Stimulated activated CD4-positive, alpha-beta T cell treated with anti-CD3 and anti-CD28 coated beads, Interleukin-1b, Interleukin-23, amount 100 ng/mL, for 48 hours (primary cell): ENCODE measurements at regions not wholly inside any gene's neighbourhood (a gene's known extent, or its start where the extent isn't known, plus 50 kb on each side); places are given as distances from the start of the nearest gene placed in this dataset.
"Not testable (repeated sequence)": the region's sequence is repeated elsewhere in the genome, so short reads cannot be mapped to it uniquely, and the experiment has no call there.

Experiments used
- DNase-seq: peaks from one replicate; pipeline ENCODE4 v3.0.0-alpha.2; 2020

DNA sequence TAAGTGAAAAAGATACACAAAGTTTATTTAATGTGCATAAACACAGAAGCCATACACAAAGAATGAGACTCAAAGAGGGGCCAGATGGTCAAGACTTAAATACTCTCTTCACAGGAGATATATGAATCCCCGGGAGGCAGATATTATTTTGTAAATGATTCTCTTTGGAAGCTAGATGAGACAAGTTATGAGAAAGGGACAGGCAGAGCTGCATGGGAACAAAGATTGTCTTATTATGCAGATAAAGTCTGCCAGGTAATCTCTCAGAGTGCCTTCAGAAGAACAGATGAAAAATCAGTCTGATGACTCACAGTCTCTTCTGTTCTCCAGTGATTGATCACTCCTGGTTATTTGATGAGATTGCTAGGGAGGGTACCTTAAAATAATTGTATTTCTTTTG is 89.0 kb downstream of the NAF1 start:
- DNase-seq = no peak

DNA sequence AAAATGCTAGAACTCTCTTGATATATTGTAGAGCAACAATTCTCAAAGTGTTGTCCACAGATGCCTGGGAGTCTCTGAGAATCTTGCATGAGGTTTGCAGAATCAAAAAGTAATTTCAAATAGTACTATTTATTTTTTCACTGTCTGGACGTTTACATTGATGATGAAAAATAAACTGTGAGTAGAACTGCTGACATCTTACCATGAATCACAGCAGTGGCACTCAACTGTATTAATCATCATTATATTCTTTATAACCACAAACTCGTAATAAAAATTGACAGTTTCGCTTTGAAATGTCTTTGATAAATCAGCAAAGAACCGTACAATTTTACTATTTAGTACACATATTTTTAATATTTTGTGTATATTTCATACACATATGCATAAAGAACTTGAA is 94.5 kb downstream of the NAF1 start:
- DNase-seq = no peak

DNA sequence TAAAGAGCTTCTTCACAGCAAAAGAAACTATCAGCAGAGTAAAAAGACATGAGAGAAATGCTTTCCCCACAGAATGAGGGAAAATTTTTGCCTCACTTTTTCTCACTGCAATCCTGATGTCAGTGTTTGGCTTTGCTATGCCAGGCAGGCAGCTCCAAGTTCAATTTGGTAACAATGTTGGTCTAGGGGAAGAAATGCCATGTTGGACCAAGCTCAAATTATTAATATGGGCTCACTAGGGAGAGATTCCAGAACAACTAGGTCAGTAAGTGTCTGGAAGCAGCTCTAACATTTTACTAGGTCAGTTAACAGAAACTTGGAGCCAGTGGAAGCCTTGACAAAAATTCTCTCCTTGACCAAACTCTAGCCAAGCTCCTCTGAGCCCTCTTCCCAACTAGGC is 95.4 kb downstream of the NAF1 start:
- DNase-seq = no peak

DNA sequence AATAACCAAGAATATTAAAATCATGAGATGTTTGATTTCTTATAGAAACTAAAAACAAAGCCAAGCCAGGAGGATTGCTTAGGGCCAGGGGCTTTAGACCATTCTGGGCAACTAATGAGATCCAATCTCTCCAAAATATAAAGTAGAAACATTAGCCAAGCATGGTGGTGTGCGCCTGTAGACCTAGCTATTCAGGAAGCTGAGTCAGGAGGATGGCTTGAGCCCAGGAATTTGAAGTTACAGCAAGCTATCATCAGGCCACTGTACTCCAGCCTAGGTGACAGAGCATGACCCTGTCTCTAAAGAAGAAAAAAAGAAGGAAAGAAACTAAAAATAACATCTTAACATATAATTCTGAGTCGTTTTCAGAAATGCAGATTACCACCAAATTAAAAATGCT is 96.7 kb downstream of the NAF1 start:
- DNase-seq = no peak

DNA sequence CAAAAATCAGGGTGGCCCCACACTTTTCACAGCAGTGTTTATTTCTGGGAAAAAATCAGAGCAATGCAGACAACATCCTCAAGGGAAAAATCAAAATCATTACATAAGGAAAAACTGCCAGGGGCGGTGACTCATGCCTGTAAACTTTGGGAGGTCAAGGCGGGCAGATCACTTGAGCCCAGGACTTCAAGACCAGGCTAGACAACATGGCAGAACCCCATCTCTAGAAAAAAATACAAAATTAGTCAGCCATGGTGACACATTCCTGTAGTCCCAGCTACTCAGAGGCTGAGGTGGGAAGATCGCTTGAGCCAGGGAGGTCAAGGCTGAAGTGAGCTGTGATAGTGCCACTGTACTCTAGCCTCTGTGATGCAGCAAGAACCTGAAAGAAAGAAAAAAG is 102.8 kb downstream of the NAF1 start:
- no peak for DNase-seq

DNA sequence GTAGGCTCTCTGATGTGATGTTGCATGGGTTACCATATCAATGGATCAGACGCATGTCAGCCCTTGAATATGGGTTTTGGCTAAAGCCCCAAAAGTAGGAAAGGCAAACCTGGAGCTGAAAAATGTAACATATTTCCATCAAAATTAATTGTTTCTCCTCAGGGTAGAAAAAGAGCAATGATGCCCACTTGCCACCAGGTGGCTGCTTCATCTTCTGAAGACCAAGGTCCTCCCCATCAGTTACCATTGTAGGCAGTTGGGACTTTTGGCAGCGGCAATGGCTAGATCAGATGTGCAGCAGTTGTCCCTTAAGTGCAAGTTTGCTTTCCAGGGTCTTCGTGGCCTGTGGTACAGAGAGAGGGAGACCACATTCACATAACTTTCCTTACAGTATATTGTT is 118.2 kb downstream of the NAF1 start:
- no peak for DNase-seq

DNA sequence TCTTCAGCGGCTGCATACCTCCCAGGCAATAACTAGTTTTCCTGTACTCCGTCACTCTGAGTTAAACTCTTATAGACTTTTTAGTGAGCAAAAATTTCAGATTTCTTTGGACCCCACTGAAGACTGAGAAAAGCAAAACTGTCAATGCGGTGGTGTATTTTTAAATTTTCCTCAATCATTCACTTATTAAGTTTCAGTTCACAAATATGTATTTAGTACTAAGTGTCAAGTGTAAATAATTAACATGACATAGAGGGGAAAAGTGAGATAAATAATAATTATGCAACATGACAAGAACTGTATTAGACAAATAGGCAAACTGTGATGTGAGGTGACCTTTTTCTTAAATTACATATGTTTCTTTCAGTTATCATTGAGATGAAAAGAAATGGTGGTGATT is 124.4 kb downstream of the NAF1 start:
- no peak for DNase-seq

DNA sequence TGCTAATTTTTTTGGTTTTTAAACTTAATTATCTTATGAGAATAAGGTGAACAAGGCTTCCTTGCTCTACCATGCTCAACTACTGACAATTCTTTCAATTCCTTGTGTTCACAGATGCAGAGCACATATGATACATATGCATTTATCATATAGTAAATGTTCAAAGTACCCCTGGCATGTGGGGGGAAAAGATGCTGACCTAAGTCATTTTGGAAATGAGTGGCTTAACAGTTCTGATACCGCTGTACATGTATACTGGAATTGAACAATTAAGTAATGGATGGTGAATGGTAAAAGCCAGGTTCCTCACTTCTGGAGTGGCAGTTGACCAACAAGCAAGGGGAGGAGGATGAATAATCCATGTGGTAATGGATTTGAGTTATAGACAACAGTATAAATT is 149.6 kb downstream of the NAF1 start:
- DNase-seq = no peak

DNA sequence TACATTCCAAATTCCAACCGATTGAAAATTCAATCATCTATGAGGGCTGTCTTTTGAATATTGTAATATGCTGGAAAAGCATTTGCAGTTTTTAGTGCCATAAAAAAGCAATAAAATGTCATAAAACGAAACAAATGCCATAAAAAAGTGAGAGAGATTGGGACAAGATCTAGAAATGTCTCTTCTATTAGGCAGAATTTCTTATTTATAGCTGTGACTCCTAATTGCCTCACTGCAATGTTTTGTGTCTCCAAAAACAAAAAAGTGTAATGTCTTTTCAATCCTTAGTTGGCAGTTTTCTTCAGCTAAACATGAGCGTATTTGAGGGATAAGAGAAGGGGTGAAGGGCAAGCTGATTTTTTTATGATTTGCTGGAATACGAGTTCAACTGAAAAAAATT is 153.9 kb downstream of the NAF1 start:
- DNase-seq = no peak

DNA sequence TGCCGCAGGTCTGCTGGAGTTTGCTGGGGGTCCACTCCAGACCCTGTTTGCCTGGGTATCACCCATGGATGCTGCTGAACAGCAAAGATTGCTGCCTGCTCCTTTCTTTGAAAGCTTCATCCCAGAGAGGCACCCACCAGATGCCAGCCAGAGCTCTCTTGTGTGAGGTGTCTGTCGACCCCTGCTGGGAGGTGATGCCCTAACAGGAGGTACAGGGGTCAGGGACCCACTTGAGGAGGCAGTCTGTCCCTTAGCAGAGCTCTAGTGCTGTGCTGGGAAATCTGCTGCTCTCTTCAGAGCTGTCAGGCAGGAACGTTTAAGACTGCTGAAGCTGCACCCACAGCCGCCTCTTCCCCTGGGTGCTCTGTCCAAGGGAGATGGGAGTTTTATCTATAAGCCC is 162.7 kb downstream of the NAF1 start:
- no peak for DNase-seq

DNA sequence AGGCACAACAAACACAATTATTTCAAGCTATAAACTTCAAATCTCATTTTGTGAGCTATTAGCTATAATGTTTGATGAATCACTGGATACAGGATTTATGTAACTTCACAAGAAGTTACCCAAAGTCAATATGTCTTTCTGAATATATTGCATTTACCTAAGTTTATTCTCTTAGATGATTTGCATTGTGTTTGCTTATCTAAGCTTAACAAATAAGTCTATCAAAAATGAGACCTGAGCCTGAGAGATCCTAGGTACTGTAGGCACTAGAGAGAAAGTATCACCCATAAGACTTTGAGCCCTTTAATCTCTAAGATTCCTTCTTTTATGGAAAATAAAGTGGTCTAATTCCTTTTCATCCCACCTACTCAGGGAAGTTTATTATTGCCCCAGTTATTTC is 178.2 kb downstream of the NAF1 start:
- DNase-seq = no peak

DNA sequence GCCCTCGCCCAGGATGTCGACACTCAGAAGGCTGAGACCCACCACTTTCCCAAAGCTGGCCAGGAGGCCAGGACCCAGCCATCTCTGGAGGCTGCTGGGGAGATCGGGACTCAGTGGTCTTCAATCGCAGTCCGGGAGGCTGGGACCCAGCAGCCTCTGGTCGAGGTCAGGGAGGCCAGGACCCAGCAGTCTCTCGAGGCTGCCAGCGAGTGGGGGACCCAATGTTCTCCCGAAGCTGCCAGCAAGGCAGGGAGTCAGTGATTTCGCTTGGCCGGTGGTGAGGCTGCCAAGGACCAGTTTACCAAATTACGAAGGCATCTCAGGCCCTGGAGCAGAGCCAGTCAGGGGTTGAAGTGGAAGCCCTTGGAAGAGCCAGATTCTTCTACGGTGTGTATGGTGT is 181.6 kb downstream of the NAF1 start:
- DNase-seq = no peak

DNA sequence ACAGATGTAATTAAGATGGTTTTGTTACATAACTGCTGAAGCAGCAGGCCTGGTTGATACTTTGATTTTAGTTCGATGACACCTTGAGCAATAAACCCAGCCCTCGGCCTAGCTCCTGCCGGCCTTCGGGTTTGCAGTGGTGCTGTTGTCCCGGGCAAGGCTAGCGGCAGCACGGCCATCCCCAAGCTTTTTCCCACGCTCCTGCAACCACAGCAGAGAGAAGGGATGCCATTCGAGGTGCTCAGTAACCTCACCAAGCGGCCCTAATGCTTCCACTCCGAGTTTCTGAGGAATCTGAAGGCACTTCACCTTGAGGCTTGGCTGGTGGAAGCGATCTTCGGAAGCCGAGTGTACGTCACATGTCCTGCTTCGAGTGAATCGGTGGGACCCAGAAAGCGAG is 182.1 kb downstream of the NAF1 start:
- no peak for DNase-seq

DNA sequence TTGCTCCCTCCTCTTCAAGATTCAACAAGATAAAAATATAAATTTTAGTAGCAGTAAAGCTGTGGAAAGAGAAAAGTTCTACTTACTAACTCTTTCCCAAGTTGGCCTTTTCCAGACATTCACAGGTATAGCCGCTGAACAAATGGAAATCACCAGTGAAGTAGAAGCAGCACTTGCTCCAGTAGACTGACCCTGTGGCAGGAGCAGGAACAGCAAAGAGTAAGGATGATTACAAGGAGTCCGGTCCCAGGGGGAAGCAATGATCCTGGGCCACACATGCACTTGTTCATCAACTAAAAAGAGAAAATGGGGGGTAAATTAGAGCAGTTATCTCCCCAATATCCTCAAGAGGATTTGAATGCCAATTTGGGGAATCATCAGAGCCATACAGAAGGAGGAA is 184.9 kb downstream of the NAF1 start:
- DNase-seq = no peak

DNA sequence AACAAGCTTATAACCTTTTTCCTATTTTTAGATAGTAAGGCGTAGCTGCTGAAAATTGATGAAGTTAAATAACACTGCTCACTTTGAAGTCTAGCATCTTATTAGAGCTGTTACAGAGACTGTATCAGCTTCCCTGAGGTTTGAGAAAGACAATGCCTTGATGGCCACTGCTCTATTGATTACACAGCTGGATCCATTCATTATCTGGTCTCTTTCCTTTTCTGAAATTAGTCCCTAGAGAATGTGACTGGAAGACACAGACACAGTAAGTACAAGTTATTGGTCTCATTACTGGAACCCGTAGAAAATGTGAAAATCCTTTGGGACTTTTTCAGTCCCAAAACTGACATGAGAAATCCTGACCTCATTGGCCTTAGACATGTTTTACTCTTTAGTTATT is 188.3 kb downstream of the NAF1 start:
- no peak for DNase-seq

DNA sequence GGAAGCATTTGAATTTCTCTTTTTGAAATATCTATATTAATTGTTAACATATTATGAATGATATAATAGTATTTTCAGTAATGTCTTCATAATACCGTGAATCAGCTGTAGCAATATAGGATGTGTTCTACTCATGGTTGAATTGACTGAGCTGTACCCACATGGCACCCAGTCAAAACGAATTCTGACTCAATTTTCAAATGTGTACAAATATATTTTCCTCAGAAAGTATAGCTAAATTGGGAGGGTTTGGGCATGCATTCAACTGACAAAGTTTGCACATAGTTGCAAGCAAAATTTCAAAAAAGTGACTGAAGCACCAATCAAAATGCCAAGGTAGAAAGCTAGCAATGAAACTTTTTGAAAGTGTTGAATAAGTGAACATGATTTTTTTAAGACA is 188.9 kb downstream of the NAF1 start:
- no peak for DNase-seq

DNA sequence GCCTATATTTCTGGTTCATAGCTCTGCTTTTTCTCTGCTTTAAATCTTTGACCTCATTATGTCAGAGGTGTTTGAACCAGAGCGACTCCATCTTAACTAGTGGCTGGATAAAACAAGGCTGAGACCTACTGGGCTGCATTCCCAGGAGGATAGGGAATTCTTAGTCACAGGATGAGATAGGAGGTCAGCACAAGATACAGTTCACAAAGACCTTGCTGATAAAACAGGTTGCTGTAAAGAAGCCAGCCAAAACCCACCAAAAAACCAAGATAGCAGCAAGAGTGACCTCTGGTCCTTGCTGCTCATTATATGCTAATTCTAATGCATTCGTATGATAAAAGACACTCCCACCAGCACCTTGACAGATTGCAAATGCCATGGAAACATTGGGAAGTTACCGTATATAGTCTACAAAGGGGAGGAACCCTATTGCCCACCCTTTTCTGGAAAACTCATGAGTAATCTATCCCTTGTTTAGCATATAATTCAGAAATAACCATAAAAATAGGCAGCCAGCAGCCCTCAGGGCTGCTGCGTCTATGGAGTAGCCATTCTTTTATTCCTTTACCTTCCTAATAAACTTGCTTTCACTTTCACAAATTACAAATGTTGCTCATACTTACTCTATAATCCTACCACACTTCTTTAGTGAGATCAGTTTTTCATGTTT is 193.9 kb downstream of the NAF1 start:
- DNase-seq = no peak

DNA sequence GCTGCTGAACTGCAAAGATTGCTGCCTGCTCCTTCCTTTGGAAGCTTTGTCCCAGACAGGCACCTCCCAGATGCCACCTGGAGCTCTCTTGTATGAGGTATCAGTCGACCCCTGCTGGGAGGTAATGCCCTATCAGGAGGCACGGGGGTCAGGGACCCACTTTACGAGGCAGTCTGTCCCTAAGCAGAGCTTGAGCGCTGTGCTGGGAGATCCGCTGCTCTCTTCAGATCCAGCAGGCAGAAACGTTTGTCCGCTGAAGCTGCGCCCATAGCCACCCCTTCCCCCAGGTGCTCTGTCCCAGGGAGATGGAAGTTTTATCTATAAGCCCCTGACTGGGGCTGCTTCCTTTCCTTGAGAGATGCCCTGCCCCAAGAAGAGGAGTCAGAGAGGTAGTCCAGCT is 197.5 kb downstream of the NAF1 start:
- DNase-seq = no peak

DNA sequence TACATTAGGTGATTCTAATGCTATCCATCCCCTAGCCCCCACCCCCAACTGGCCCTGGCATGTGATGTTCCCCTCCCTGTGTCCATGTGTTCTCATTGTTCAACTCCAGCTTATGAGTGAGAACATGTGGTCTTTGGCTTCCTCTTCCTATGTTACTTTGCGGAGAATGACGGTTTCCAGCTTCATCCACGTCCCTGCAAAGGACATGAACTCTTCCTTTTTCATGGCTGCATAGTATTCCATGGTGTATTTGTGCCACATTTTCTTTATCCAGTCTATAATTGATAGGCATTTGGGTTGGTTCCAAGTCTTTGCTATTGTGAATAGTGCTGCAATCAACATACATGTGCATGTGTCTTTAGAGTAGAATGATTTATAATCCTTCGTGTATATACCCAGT is 200.7 kb downstream of the NAF1 start:
- not testable (repeated sequence) for DNase-seq

DNA sequence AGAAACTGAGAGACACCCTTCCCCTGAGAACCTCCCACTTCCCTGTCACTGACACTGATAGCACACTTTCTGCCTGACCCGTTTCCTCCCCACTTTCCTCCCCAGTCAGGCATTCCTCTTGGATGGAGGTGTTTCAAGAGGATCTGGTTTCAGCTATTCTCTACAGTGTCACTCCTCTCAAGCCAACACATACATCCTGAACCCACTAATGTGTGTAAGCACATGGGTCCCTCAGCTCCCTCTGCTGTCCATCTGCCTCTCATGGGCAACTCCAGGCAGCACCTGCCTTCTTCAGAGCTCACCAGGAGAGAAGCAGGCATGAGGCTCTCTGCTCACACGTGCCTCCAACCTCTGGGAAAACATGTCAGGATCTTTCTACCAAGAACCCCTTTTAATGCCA is 207.6 kb downstream of the NAF1 start:
- DNase-seq = no peak

DNA sequence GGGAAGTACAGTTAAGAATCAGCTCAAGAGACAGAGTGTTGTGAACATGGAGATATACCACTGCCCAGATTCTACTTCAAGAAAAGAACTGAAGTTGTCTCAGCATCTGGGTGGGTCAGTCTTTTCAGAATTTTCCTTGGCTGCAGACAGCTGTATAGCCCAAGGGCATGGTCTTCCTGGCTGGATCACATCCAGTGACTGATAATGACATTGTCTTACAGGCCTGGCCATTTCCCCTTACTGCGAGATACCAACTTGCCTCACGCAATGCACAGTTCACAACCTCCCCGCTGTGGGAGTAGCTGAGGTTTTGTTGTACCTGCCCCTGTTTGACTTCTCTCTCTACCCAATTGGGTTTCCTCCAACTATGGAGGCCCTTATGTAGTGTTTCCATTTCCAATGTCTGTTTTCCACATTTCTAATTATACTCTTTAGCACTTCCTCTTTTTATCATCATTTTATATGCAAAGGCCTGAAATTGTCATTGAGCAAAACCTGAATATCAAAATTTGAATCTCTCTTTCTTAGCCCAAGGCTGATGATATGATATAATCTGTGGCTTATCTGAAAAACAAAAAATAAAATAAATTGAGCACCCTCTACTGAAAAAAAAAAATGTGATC is 209.1 kb downstream of the NAF1 start:
- DNase-seq = no peak

DNA sequence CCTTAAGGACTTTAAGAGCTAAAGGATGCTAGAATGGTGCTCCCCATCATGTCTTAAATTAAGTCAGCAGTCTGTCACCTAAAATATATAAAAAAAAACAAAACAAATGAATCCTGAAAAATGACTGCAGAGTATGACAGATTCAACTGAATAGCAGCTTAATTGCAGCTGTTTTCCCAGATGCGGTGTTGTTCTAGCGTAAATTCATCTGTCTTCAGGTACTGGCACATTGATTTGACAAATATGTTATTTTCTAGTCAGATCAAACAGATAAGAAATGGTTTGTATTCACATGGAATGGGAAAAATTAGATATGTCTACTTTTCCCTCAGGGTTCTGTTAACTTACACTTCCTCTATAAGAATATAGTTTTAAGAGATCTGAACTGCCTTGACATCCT is 211.7 kb downstream of the NAF1 start:
- DNase-seq = no peak

DNA sequence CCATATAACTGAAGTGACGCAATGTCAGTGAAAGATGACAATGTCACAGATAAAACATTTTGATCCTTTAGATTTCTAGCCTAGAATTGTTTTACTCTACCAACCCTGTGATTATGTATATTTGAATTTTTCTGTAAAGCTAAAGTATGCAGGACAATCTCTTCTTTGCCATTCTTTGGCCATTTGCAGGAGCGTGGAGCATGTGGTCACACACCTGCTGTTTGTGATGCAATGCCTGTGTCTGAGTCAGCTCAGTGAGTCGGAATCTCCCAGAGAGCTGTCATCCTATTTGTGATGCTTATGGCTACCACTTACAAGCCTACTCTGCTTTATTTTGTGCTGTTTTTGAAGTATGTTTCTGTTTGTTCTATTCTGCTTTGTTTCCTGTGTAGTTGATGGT is 214.5 kb downstream of the NAF1 start:
- DNase-seq = peak; percentile 4

DNA sequence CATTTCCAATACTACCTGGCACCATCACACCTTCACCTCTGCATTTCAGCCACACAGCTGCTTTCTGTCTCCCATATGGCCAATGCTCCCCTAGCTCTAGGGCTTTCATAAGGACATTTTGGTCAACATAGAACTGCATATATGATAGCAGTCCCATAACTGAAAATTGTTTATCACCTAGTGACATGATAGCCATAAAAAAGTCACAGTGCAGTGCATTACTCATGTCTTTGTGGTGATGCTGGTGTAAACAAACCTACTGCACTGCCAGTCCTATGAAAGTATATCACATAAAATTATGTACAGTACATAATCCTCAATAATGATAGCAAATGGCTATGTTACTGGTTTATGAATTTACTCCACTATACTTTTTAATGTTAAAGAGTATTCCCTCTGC is 221.0 kb downstream of the NAF1 start:
- DNase-seq = no peak

DNA sequence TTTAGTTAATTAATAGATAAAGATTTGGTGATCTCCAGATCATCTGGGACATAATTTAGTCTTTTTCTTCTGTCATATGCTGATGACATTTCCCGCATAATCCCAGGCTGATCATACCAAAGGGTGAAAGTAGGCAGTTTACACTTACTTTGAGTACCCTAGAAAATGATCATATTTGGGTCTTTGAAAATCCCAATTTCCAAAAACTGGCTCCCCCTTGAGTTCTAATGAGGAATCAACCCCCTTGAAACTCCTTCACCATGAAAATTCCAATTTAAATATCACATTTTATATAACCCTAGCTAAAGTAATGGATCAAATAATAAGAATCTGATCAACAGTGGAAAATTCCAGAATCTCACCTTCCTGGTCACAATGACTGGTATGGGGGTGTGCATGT is 223.4 kb downstream of the NAF1 start:
- DNase-seq = no peak
